CD4-positive, alpha-beta T cell treated with Interleukin-17A for 4 hours (primary cell): ENCODE measurements at regions not wholly inside any gene's neighbourhood (a gene's known extent, or its start where the extent isn't known, plus 50 kb on each side); places are given as distances from the start of the nearest gene placed in this dataset.
"Not testable (repeated sequence)": the region's sequence is repeated elsewhere in the genome, so short reads cannot be mapped to it uniquely, and the experiment has no call there.

Experiments
- DNase-seq: peaks from one replicate; pipeline ENCODE4 v3.0.0-alpha.2; 2020; ENCODE audit warnings: mixed read lengths

GRCh38 chr16:76035689-76036088, 241.5 kb upstream of the CNTNAP4 start:
- no peak for DNase-seq

GRCh38 chr16:76038097-76038496, 239.1 kb upstream of the CNTNAP4 start:
- DNase-seq = no peak

GRCh38 chr16:76052725-76053124, 224.5 kb upstream of the CNTNAP4 start:
- DNase-seq = no peak

GRCh38 chr16:76059186-76059585, 218.0 kb upstream of the CNTNAP4 start:
- no peak for DNase-seq

GRCh38 chr16:76059701-76060100, 217.5 kb upstream of the CNTNAP4 start:
- DNase-seq = no peak

- no peak for DNase-seq
These were observed 205.5 kb upstream of the CNTNAP4 start for GRCh38 chr16:76071690-76072089.

- no peak for DNase-seq
These were observed 195.2 kb upstream of the CNTNAP4 start for GRCh38 chr16:76081967-76082366.

- no peak for DNase-seq
These were observed 170.6 kb upstream of the CNTNAP4 start for GRCh38 chr16:76106647-76107046.

GRCh38 chr16:76108460-76108859, 168.7 kb upstream of the CNTNAP4 start:
- DNase-seq = no peak

GRCh38 chr16:76114681-76115080, 162.5 kb upstream of the CNTNAP4 start:
- DNase-seq = no peak

- DNase-seq = no peak
These were observed 158.9 kb upstream of the CNTNAP4 start for GRCh38 chr16:76118344-76118743.

- no peak for DNase-seq
These were observed 155.6 kb upstream of the CNTNAP4 start for GRCh38 chr16:76121636-76122035.

- DNase-seq = no peak
These were observed 153.2 kb upstream of the CNTNAP4 start for GRCh38 chr16:76123966-76124365.

- no peak for DNase-seq
These were observed 151.3 kb upstream of the CNTNAP4 start for GRCh38 chr16:76125871-76126270.

GRCh38 chr16:76138056-76138455, 139.1 kb upstream of the CNTNAP4 start:
- DNase-seq = not testable (repeated sequence)

GRCh38 chr16:76157629-76158028, 119.6 kb upstream of the CNTNAP4 start:
- no peak for DNase-seq

GRCh38 chr16:76162046-76162445, 115.2 kb upstream of the CNTNAP4 start:
- DNase-seq = no peak

GRCh38 chr16:76164970-76165558, 112.1 kb upstream of the CNTNAP4 start:
- no peak for DNase-seq

GRCh38 chr16:76175718-76176117, 101.5 kb upstream of the CNTNAP4 start:
- no peak for DNase-seq

GRCh38 chr16:76176153-76176552, 101.0 kb upstream of the CNTNAP4 start:
- no peak for DNase-seq

GRCh38 chr16:76176616-76177015, 100.6 kb upstream of the CNTNAP4 start:
- DNase-seq = no peak

GRCh38 chr16:76182041-76182635, 95.1 kb upstream of the CNTNAP4 start:
- DNase-seq = no peak

GRCh38 chr16:76183647-76184046, 93.6 kb upstream of the CNTNAP4 start:
- no peak for DNase-seq

GRCh38 chr16:76190057-76190456, 87.1 kb upstream of the CNTNAP4 start:
- no peak for DNase-seq

- DNase-seq = no peak
These were observed 86.7 kb upstream of the CNTNAP4 start for GRCh38 chr16:76190480-76190879.
